ENCODE measurements at regions not wholly inside any gene's neighbourhood (a gene's known extent, or its start where the extent isn't known, plus 50 kb on each side); places are given as distances from the start of the nearest gene placed in this dataset.

- TF ChIP-seq POLR2A (IDR thresholded peaks at IDR 0.05) (no peak), CTCF (IDR thresholded peaks at IDR 0.05) (no peak)
- intact Hi-C loops (cut with DNase I), result loop anchor here in 1 of 10 donors (10.0 kb wide), 1 partner anchor 115 kb away; the partner anchor contains the start of gene KIF5B
- WGBS, 4 donors, result 6 to 16% (median 13%) methylated on average over 5 of the region's 5 CpGs
- Histone ChIP-seq H3K36me3 (no peaks in the 10 kb centered on the region), H3K4me1 (peaks cover 0 to 8% (median 0%) of the 10 kb centered on the region in 12 donors), H3K4me3 (no peak overlapping the region), H3K27ac (no peak overlapping the region), H3K27me3 (no peaks in the 10 kb centered on the region), H3K9me3 (peaks cover 0 to 10% (median 0%) of the 10 kb centered on the region in 12 donors)
- ATAC-seq, result peak; percentile 63 to 87 (median 80)
- DNase-seq, result peak in 1 of 5 donors; percentile 32
These were observed 113.3 kb upstream of the KIF5B start for GRCh38 chr10:32169556-32169955.

- no peaks in the 10 kb centered on the region for H3K9me3 ChIP-seq
- H3K36me3 ChIP-seq, result no peaks in the 10 kb centered on the region
- intact Hi-C loops (cut with DNase I), result loop anchor here in 1 of 10 donors (10.0 kb wide), 1 partner anchor 113 kb away; the partner anchor contains the start of gene KIF5B
- DNase-seq (no peak), ATAC-seq (no peak)
- no peak overlapping the region for H3K4me3 ChIP-seq
- WGBS, 4 donors, result 88 to 96% (median 90%) methylated on average over 5 of the region's 5 CpGs
- H3K27me3 ChIP-seq, result no peaks in the 10 kb centered on the region
- no peak overlapping the region for H3K27ac ChIP-seq
- no peak for TF ChIP-seq CTCF (IDR thresholded peaks at IDR 0.05)
- TF ChIP-seq POLR2A (IDR thresholded peaks at IDR 0.05), result no peak
- peaks cover 0 to 12% (median 0%) of the 10 kb centered on the region in 12 donors for H3K4me1 ChIP-seq
These were observed 111.2 kb upstream of the KIF5B start for GRCh38 chr10:32167450-32167849.

GRCh38 chr10:32166365-32166764 is 110.1 kb upstream of the KIF5B start:
- Histone ChIP-seq H3K4me1 (peaks cover 0 to 18% (median 1%) of the 10 kb centered on the region in 12 donors), H3K4me3 (no peak overlapping the region), H3K9me3 (no peaks in the 10 kb centered on the region), H3K36me3 (no peaks in the 10 kb centered on the region), H3K27me3 (no peaks in the 10 kb centered on the region), H3K27ac (no peak overlapping the region)
- TF ChIP-seq POLR2A (IDR thresholded peaks at IDR 0.05) (no peak), CTCF (IDR thresholded peaks at IDR 0.05) (no peak)
- ATAC-seq (no peak), DNase-seq (no peak)
- intact Hi-C loops (cut with DNase I), result loop anchor here in 1 of 10 donors (10.0 kb wide), 1 partner anchor 112 kb away; the partner anchor contains the start of gene KIF5B

DNA sequence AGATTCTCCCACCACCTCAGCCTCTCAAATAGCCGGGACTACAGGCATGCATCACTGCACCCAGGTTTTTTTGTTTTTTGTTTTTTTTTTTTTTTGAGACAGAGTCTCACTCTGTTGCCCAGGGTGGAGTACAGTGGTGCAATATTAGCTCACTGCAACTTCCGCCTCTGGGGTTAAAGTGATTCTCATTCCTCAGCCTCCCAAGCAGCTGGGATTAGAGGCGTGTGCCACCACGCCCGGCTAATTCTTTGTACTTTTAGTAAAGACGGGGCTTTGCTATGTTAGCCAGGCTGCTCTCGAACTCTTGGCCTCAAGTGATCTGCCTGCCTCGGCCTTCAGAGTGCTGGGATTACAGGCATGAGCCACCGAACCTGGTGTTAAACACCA is 107.5 kb upstream of the KIF5B start:
- DNase-seq, result no peak
- no peak overlapping the region for H3K27ac ChIP-seq
- 91 to 94% (median 93%) methylated on average over 9 of the region's 9 CpGs for WGBS, 4 donors
- H3K36me3 ChIP-seq, result no peaks in the 10 kb centered on the region
- H3K9me3 ChIP-seq, result no peaks in the 10 kb centered on the region
- intact Hi-C loops (cut with DNase I), result loop anchor here in 1 of 10 donors (10.0 kb wide), 1 partner anchor 109 kb away; the partner anchor contains the start of gene KIF5B
- no peak overlapping the region for H3K4me3 ChIP-seq
- no peaks in the 10 kb centered on the region for H3K27me3 ChIP-seq
- H3K4me1 ChIP-seq, result peaks cover 0 to 12% (median 0%) of the 10 kb centered on the region in 12 donors
- TF ChIP-seq CTCF (IDR thresholded peaks at IDR 0.05) (no peak), POLR2A (IDR thresholded peaks at IDR 0.05) (no peak)
- no peak for ATAC-seq

Measured in heart left ventricle (tissue), 16 donors.